HepG2 (cell line): ENCODE measurements at regions not wholly inside any gene's neighbourhood (a gene's known extent, or its start where the extent isn't known, plus 50 kb on each side); places are given as distances from the start of the nearest gene placed in this dataset.

Experiments used
- ATAC-seq: fragments of 200-7000 bp; cut with Tn5 transposase; 3 replicates; pipeline ENCODE4 v1.9.1; 2020; ENCODE audit warnings: mild to moderate bottlenecking, moderate library complexity
- BruUV-seq: library from RNA; stranded (reverse); fragments of 400-500 nt; replicated peaks from 2 replicates; lab custom pipeline; 2021; lab: Mats Ljungman, UMichigan
- CTCF ChIA-PET: fragments of 300-600 bp; formaldehyde crosslinking; extraction: SDS; loops from one replicate; lab custom pipeline; 2021; ENCODE audit warnings: low total read pairs, inconsistent platforms, low intra/inter-chr PET ratio; lab: Yijun Ruan, JAX
- POLR2A ChIA-PET: fragments of 350-600 bp; sonication (Branson Sonifier 250); formaldehyde crosslinking; loops from one replicate; lab custom pipeline; 2020; ENCODE audit warnings: antibody characterized with exemption, inconsistent platforms; lab: Yijun Ruan, JAX
- DNase-seq: peaks from one replicate; pipeline ENCODE4 v3.0.0-alpha.2; 2015; ENCODE audit warnings: low spot score
- FAIRE-seq: peaks from 3 replicates; lab custom pipeline; 2011; peaks lifted over from hg19 to GRCh38; lab: Jason Lieb, UNC
- H2AFZ ChIP-seq: one replicate; pipeline ENCODE4 v1.6.1; 2011; ENCODE audit warnings: low read length, inconsistent platforms
- H3K27ac ChIP-seq: fragments of 300-600 bp; 3 replicates; pipeline ENCODE4 v1.8.0; 2011; ENCODE audit warnings: mixed run types, mild to moderate bottlenecking, mixed read lengths, low read length, inconsistent platforms; ENCODE audit not compliant: insufficient read depth; ENCODE audit errors: extremely low read length
- H3K27me3 ChIP-seq, 2 experiments: fragments of 200-600 bp in 1 of 2; 2 replicates in 1 of 2; 3 replicates in 1 of 2; pipeline versions ENCODE4 v1.6.0 to v1.8.0; 2011; ENCODE audit warnings: low read length in 2 of 2, mild to moderate bottlenecking in 2 of 2, moderate library complexity in 2 of 2, inconsistent platforms in 1 of 2; ENCODE audit not compliant: insufficient read depth in 2 of 2, control insufficient read depth in 1 of 2
- H3K36me3 ChIP-seq, 2 experiments: fragments of 200-600 bp in 1 of 2; replicated peaks in 1 of 2; 2 replicates in 1 of 2; 3 replicates in 1 of 2; pipeline versions ENCODE4 v1.5.1 to v1.8.0; 2011; ENCODE audit warnings: low read length in 2 of 2, inconsistent platforms in 1 of 2; ENCODE audit not compliant: insufficient read depth in 2 of 2, control insufficient read depth in 1 of 2
- H3K4me1 ChIP-seq: 2 replicates; pipeline ENCODE4 v1.5.1; 2012; ENCODE audit warnings: low read length, inconsistent platforms; ENCODE audit not compliant: insufficient read depth
- H3K4me2 ChIP-seq: 2 replicates; pipeline ENCODE4 v1.6.0; 2011; ENCODE audit warnings: low read depth, low read length, inconsistent platforms
- H3K4me3 ChIP-seq, 3 experiments: fragments of 200-600 bp in 1 of 3; sonication (generic), shearing (Covaris generic) in 1 of 3; replicated peaks in 1 of 3; 2 replicates each; pipeline ENCODE4 v1.5.1; 2011 to 2016; ENCODE audit warnings: low read length in 3 of 3, inconsistent platforms in 2 of 3, low read depth in 2 of 3, mild to moderate bottlenecking in 2 of 3, control low read depth in 1 of 3, mixed read lengths in 1 of 3; ENCODE audit not compliant: insufficient read depth in 1 of 3
- H3K79me2 ChIP-seq: one replicate; pipeline ENCODE4 v1.6.1; 2011; ENCODE audit warnings: low read length, inconsistent platforms; ENCODE audit not compliant: insufficient read depth
- H3K9ac ChIP-seq: 2 replicates; pipeline ENCODE4 v1.6.0; 2011; ENCODE audit warnings: mild to moderate bottlenecking, low read depth, low read length, inconsistent platforms; ENCODE audit not compliant: insufficient read depth
- H3K9me3 ChIP-seq: 2 replicates; pipeline ENCODE4 v1.5.1; 2012; ENCODE audit warnings: mild to moderate bottlenecking, low read length
- H4K20me1 ChIP-seq: 2 replicates; pipeline ENCODE4 v1.6.0; 2011; ENCODE audit warnings: inconsistent platforms, mild to moderate bottlenecking, low read length, moderate library complexity; ENCODE audit not compliant: insufficient read depth
- ATF6 ChIP-seq: sonication (generic); formaldehyde crosslinking; conservative IDR thresholded peaks from 2 replicates; pipeline ENCODE4 v1.4.0; 2020; ENCODE audit warnings: missing genetic modification reagents
- CSRNP2 ChIP-seq: sonication (generic); formaldehyde crosslinking; conservative IDR thresholded peaks from 2 replicates; pipeline ENCODE4 v1.8.0; 2022; ENCODE audit warnings: low read depth, missing genetic modification reagents
- DNMT1 ChIP-seq: sonication (generic); formaldehyde crosslinking; IDR thresholded peaks from 2 replicates; pipeline ENCODE4 v1.5.1; 2020; ENCODE audit warnings: mild to moderate bottlenecking, missing genetic modification reagents
- HOXD1 ChIP-seq: sonication (generic); formaldehyde crosslinking; IDR thresholded peaks from 2 replicates; pipeline ENCODE4 v1.5.0; 2020; ENCODE audit warnings: missing genetic modification reagents
- MED1 ChIP-seq: sonication (generic); formaldehyde crosslinking; IDR thresholded peaks from 2 replicates; pipeline ENCODE4 v1.4.0; 2020; ENCODE audit warnings: missing genetic modification reagents
- NFRKB ChIP-seq: fragments of 450-650 bp; IDR thresholded peaks from 2 replicates; pipeline ENCODE4 v1.6.1; 2017
- RFX1 ChIP-seq: fragments of 450-650 bp; IDR thresholded peaks from 2 replicates; pipeline ENCODE4 v1.6.1; 2017
- SRSF1 ChIP-seq: fragments of 200-400 bp; formaldehyde crosslinking; optimal IDR thresholded peaks from 2 replicates; pipeline ENCODE3; 2017; ENCODE audit warnings: mild to moderate bottlenecking, low read depth, low read length, moderate library complexity
- TBL1XR1 ChIP-seq: fragments of 150-350 bp; IDR thresholded peaks from 2 replicates; pipeline ENCODE4 v1.6.1; 2014; ENCODE audit warnings: borderline replicate concordance, low read length; ENCODE audit not compliant: partially characterized antibody
- TBP ChIP-seq: sonication (generic); formaldehyde crosslinking; IDR thresholded peaks from 2 replicates; pipeline ENCODE4 v1.5.0; 2020; ENCODE audit warnings: missing genetic modification reagents
- TFDP1 ChIP-seq: IDR thresholded peaks from 2 replicates; pipeline ENCODE4 v1.6.1; 2016; ENCODE audit warnings: missing compliant biosample characterization, missing genetic modification reagents, borderline replicate concordance
- YEATS4 ChIP-seq: sonication (generic); formaldehyde crosslinking; IDR thresholded peaks from 2 replicates; pipeline ENCODE4 v1.4.0; 2020; ENCODE audit warnings: missing genetic modification reagents, borderline replicate concordance
- ZBTB33 ChIP-seq: sonication (generic); formaldehyde crosslinking; IDR thresholded peaks from 2 replicates; pipeline ENCODE4 v1.4.0; 2020; ENCODE audit warnings: missing genetic modification reagents
- ZNF576 ChIP-seq: sonication (generic); formaldehyde crosslinking; IDR thresholded peaks from 2 replicates; pipeline ENCODE4 v1.4.0; 2020; ENCODE audit warnings: mild to moderate bottlenecking, missing genetic modification reagents
- ZNF720 ChIP-seq: sonication (generic); formaldehyde crosslinking; IDR thresholded peaks from 2 replicates; pipeline ENCODE4 v1.4.0; 2020; ENCODE audit warnings: missing genetic modification reagents
- in situ Hi-C: cut with HindIII; loops from 2 replicates; pipeline ENCODE4 v1.10.0; 2017; ENCODE audit warnings: low pct_unique_long_range_greater_than_20kb; ENCODE audit not compliant: extremely low pct_ligation_motif_present
- intact Hi-C: fragments of 100-400 bp; cut with micrococcal nuclease; formaldehyde crosslinking; loops from one replicate; pipeline ENCODE4 v1.10.0; 2022; ENCODE audit not compliant: unreplicated experiment

GRCh38 chr17:71335212-71335611 lies 785.6 kb upstream of the SOX9 start:
- Histone ChIP-seq H2AFZ (no peak overlapping the region), H3K4me2 (no peak overlapping the region), H3K27me3 (no peaks in the 10 kb centered on the region), H3K79me2 (no peaks in the 10 kb centered on the region), H3K36me3 (no peaks in the 10 kb centered on the region), H3K9me3 (peaks cover 4% of the 10 kb centered on the region; the same call in 1 of the 2 replicates), H4K20me1 (no peaks in the 10 kb centered on the region), H3K4me3 (no peak overlapping the region), H3K9ac (no peak overlapping the region), H3K27ac (no peak overlapping the region), H3K4me1 (no peaks in the 10 kb centered on the region)
- in situ Hi-C loops (no loop called here), intact Hi-C loops (no loop called here)
- ChIA-PET CTCF (no interaction called here), POLR2A (no interaction called here)
- no peak for FAIRE-seq
- BruUV-seq: no TSS peak
- ATAC-seq: no peak
- DNase-seq: no peak
- TF ChIP-seq ZNF720 (CRISPR knock-in tag): no peak
- TF ChIP-seq ZNF576: no peak
- no peak for TF ChIP-seq SRSF1
- no peak for TF ChIP-seq MED1 (CRISPR knock-in tag)
- no peak for TF ChIP-seq NFRKB
- TF ChIP-seq ZBTB33: no peak
- no peak for TF ChIP-seq TBL1XR1
- TF ChIP-seq CSRNP2 (CRISPR knock-in tag): no peak
- TF ChIP-seq ATF6 (CRISPR knock-in tag): no peak
- TF ChIP-seq HOXD1: no peak
- TF ChIP-seq TBP: no peak
- TF ChIP-seq DNMT1 (CRISPR knock-in tag): no peak
- no peak for TF ChIP-seq YEATS4 (CRISPR knock-in tag)
- no peak for TF ChIP-seq TFDP1 (CRISPR knock-in tag)
- no peak for TF ChIP-seq RFX1
